ENCODE measurements at regions not wholly inside any gene's neighbourhood (a gene's known extent, or its start where the extent isn't known, plus 50 kb on each side); places are given as distances from the start of the nearest gene placed in this dataset.
A peak's percentile ranks its signal among the peaks of the same experiment; 100 is the strongest.

DNA sequence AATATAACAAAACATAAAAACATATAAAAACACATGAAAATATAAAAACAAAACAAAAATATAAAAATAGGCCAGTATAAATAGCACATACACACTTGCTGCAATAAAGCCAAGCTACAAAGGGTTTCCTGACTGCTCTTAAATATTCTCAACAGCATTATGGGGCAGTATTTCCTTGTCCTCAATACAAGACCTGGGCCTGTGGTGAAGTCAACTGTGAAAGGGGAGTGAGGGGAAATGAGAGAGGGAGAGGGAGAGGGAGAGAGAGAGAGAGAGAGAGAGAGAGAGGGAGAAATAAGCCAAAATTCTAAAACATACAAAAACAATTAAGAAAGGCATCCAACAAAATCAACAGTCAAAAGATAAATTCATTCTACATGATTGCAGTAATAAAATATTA lies 82.6 kb upstream of the NEDD4L start:
- no peak overlapping the region for H2AFZ ChIP-seq (ENCODE audit: low read depth, low read length)
- no peak overlapping the region for H2BK5ac ChIP-seq (ENCODE audit: low read depth, low read length, poor library complexity, severe bottlenecking)

DNA sequence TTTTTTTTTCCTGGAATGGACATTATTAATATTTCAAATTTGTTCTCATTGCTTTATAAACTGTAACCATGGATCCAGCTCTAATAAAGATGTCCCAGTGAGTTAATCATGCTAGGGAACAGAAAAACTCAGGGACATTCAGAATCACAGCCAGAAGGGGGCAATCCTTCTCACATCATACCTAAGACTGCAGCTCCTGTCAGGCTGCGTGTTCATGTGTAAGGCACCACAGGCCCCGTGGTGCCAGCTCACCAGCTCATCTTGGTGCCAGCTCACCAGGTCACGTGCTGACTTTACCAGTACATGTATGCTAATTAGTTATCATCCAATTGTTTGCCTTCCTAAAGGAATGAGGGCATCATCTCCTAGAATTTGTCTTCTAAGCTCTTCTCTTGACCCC lies 84.7 kb upstream of the NEDD4L start:
- WGBS, result 25% methylated on average over 2 of the region's 3 CpGs

More for the DNA sequence above, 82.6 kb upstream of the NEDD4L start:
- no peak overlapping the region for H3K9ac ChIP-seq (ENCODE audit: low read length)
- H3K9me3 ChIP-seq (ENCODE audit: control insufficient read depth, low read length), result no peaks in the 10 kb centered on the region
- H3K79me1 ChIP-seq (replicated peaks; ENCODE audit: low read length, poor library complexity, severe bottlenecking), result no peaks in the 10 kb centered on the region
- H3K4me3 ChIP-seq (ENCODE audit: insufficient read depth in 1 of 2, low read depth in 1 of 2, low read length in 2 of 2), result no peak overlapping the region
- no peak overlapping the region for H3K4me2 ChIP-seq (ENCODE audit: low read length, poor library complexity, severe bottlenecking)
- H4K8ac ChIP-seq (ENCODE audit: low read length), result no peak overlapping the region
- H3K14ac ChIP-seq (ENCODE audit: low read length in 2 of 2), result no peak overlapping the region
- H3K27ac ChIP-seq (ENCODE audit: low read length, poor library complexity, severe bottlenecking), result no peak overlapping the region
- H3K36me3 ChIP-seq (ENCODE audit: control insufficient read depth in 1 of 2, insufficient read depth in 2 of 2, low read depth in 1 of 2, low read length in 2 of 2), result no peaks in the 10 kb centered on the region
- no peaks in the 10 kb centered on the region for H3K4me1 ChIP-seq (ENCODE audit: control insufficient read depth, insufficient read depth, low read depth, low read length)
- H3K27me3 ChIP-seq (ENCODE audit: control insufficient read depth in 1 of 2, insufficient read depth in 1 of 2, low read length in 2 of 2), result peaks cover 6 to 8% of the 10 kb centered on the region in 2 experiments
- no peak overlapping the region for H2BK15ac ChIP-seq (ENCODE audit: low read depth, poor library complexity, severe bottlenecking)
- no peak overlapping the region for H3K18ac ChIP-seq (ENCODE audit: low read depth in 1 of 2, low read length in 2 of 2)
- H4K91ac ChIP-seq (ENCODE audit: low read length), result no peak overlapping the region
- no peak overlapping the region for H3K23ac ChIP-seq (ENCODE audit: low read length in 2 of 2)
- H2BK12ac ChIP-seq (ENCODE audit: low read length in 2 of 2), result no peak overlapping the region
- no peak for DNase-seq
- H3K4ac ChIP-seq (ENCODE audit: low read depth in 1 of 2, low read length in 2 of 2), result no peak overlapping the region
- H2AK5ac ChIP-seq (ENCODE audit: low read length, severe bottlenecking), result no peak overlapping the region
- no peak overlapping the region for H2BK120ac ChIP-seq (ENCODE audit: low read depth, low read length)

DNA sequence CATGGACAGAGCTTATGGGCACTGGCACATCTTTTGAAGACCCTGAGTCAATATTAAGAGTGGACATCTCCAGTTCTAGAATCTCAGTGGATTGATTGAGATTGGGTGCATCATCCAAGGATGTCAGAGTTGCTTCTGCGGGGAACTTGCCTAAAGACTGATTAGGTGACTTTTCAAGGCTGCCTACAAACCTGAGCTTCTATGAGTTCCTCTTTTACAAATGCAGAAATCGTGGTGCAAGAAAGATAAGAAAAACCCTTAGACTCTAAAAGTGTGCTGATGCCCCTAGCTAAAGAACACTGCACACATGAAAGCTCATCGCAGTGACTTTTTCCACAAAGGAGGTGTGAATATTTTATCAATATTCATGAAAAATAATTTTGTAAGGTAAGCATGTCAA lies 86.8 kb upstream of the NEDD4L start:
- Histone ChIP-seq H4K91ac (ENCODE audit: low read length) (no peak overlapping the region), H2BK5ac (ENCODE audit: low read depth, low read length, poor library complexity, severe bottlenecking) (no peak overlapping the region), H3K9me3 (ENCODE audit: control insufficient read depth, low read length) (no peaks in the 10 kb centered on the region), H2AK5ac (ENCODE audit: low read length, severe bottlenecking) (no peak overlapping the region), H3K27ac (ENCODE audit: low read length, poor library complexity, severe bottlenecking) (no peak overlapping the region), H3K27me3 (ENCODE audit: control insufficient read depth in 1 of 2, insufficient read depth in 1 of 2, low read length in 2 of 2) (peaks cover 18 to 29% of the 10 kb centered on the region in 2 experiments), H3K4me3 (ENCODE audit: insufficient read depth in 1 of 2, low read depth in 1 of 2, low read length in 2 of 2) (no peak overlapping the region), H3K79me1 (replicated peaks; ENCODE audit: low read length, poor library complexity, severe bottlenecking) (no peaks in the 10 kb centered on the region), H4K8ac (ENCODE audit: low read length) (no peak overlapping the region), H3K14ac (ENCODE audit: low read length in 2 of 2) (peak overlapping the region in 1 of 2 experiments; percentile 87), H2BK120ac (ENCODE audit: low read depth, low read length) (no peak overlapping the region), H2BK12ac (ENCODE audit: low read length in 2 of 2) (no peak overlapping the region), H3K4me2 (ENCODE audit: low read length, poor library complexity, severe bottlenecking) (no peak overlapping the region), H2BK15ac (ENCODE audit: low read depth, poor library complexity, severe bottlenecking) (no peak overlapping the region), H3K4me1 (ENCODE audit: control insufficient read depth, insufficient read depth, low read depth, low read length) (no peaks in the 10 kb centered on the region), H3K18ac (ENCODE audit: low read depth in 1 of 2, low read length in 2 of 2) (no peak overlapping the region), H3K36me3 (ENCODE audit: control insufficient read depth in 1 of 2, insufficient read depth in 2 of 2, low read depth in 1 of 2, low read length in 2 of 2) (no peaks in the 10 kb centered on the region), H2AFZ (ENCODE audit: low read depth, low read length) (no peak overlapping the region), H3K9ac (ENCODE audit: low read length) (no peak overlapping the region), H3K4ac (ENCODE audit: low read depth in 1 of 2, low read length in 2 of 2) (no peak overlapping the region), H3K23ac (ENCODE audit: low read length in 2 of 2) (no peak overlapping the region)
- WGBS, result 57% methylated on average over 2 of the region's 3 CpGs
- DNase-seq, result no peak

More for the DNA sequence above, 84.7 kb upstream of the NEDD4L start:
- no peaks in the 10 kb centered on the region for H3K4me1 ChIP-seq (ENCODE audit: control insufficient read depth, insufficient read depth, low read depth, low read length)
- no peak overlapping the region for H2BK12ac ChIP-seq (ENCODE audit: low read length in 2 of 2)
- H3K4me3 ChIP-seq (ENCODE audit: insufficient read depth in 1 of 2, low read depth in 1 of 2, low read length in 2 of 2), result no peak overlapping the region
- H2BK5ac ChIP-seq (ENCODE audit: low read depth, low read length, poor library complexity, severe bottlenecking), result no peak overlapping the region
- no peak overlapping the region for H3K14ac ChIP-seq (ENCODE audit: low read length in 2 of 2)
- no peak overlapping the region for H2BK120ac ChIP-seq (ENCODE audit: low read depth, low read length)
- H2BK15ac ChIP-seq (ENCODE audit: low read depth, poor library complexity, severe bottlenecking), result no peak overlapping the region
- H3K27ac ChIP-seq (ENCODE audit: low read length, poor library complexity, severe bottlenecking), result no peak overlapping the region
- no peaks in the 10 kb centered on the region for H3K79me1 ChIP-seq (replicated peaks; ENCODE audit: low read length, poor library complexity, severe bottlenecking)
- peaks cover 14 to 27% of the 10 kb centered on the region in 2 experiments for H3K27me3 ChIP-seq (ENCODE audit: control insufficient read depth in 1 of 2, insufficient read depth in 1 of 2, low read length in 2 of 2)
- H3K4ac ChIP-seq (ENCODE audit: low read depth in 1 of 2, low read length in 2 of 2), result no peak overlapping the region
- H4K8ac ChIP-seq (ENCODE audit: low read length), result no peak overlapping the region
- peak overlapping the region; percentile 11 for H3K9ac ChIP-seq (ENCODE audit: low read length)
- H2AK5ac ChIP-seq (ENCODE audit: low read length, severe bottlenecking), result no peak overlapping the region
- H3K23ac ChIP-seq (ENCODE audit: low read length in 2 of 2), result no peak overlapping the region
- no peak overlapping the region for H2AFZ ChIP-seq (ENCODE audit: low read depth, low read length)
- no peak overlapping the region for H3K18ac ChIP-seq (ENCODE audit: low read depth in 1 of 2, low read length in 2 of 2)
- no peaks in the 10 kb centered on the region for H3K9me3 ChIP-seq (ENCODE audit: control insufficient read depth, low read length)
- H3K36me3 ChIP-seq (ENCODE audit: control insufficient read depth in 1 of 2, insufficient read depth in 2 of 2, low read depth in 1 of 2, low read length in 2 of 2), result no peaks in the 10 kb centered on the region
- DNase-seq, result peak; percentile 33
- no peak overlapping the region for H3K4me2 ChIP-seq (ENCODE audit: low read length, poor library complexity, severe bottlenecking)
- H4K91ac ChIP-seq (ENCODE audit: low read length), result no peak overlapping the region

DNA sequence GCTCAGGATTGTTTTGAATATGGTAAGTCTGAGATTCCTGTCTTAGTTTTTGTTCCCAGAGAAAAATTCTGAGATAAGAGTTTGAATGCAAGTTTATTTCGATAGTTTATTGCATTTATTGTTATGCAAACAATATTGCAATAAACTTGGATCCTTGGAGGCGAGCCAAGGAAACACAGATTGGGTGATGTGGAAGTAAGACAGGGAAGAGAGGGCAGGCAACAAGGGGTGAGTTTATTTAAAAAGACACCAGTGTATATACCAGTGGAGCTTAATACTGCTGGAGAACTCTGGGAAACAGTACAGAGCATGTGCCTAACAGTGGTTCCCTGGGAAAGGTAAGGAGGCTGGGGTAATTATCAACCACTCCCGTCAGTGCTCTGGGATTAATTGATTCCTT lies 87.5 kb upstream of the NEDD4L start:
- Histone ChIP-seq H3K14ac (ENCODE audit: low read length in 2 of 2) (no peak overlapping the region), H3K27ac (ENCODE audit: low read length, poor library complexity, severe bottlenecking) (no peak overlapping the region)
- WGBS, result 86% methylated on average over 3 of the region's 3 CpGs

More for the DNA sequence above, 87.5 kb upstream of the NEDD4L start:
- Histone ChIP-seq H2BK15ac (ENCODE audit: low read depth, poor library complexity, severe bottlenecking) (no peak overlapping the region), H3K4me3 (ENCODE audit: insufficient read depth in 1 of 2, low read depth in 1 of 2, low read length in 2 of 2) (no peak overlapping the region), H3K4me1 (ENCODE audit: control insufficient read depth, insufficient read depth, low read depth, low read length) (no peaks in the 10 kb centered on the region), H2BK120ac (ENCODE audit: low read depth, low read length) (no peak overlapping the region), H2AK5ac (ENCODE audit: low read length, severe bottlenecking) (no peak overlapping the region), H3K79me1 (replicated peaks; ENCODE audit: low read length, poor library complexity, severe bottlenecking) (no peaks in the 10 kb centered on the region), H3K36me3 (ENCODE audit: control insufficient read depth in 1 of 2, insufficient read depth in 2 of 2, low read depth in 1 of 2, low read length in 2 of 2) (no peaks in the 10 kb centered on the region), H3K9me3 (ENCODE audit: control insufficient read depth, low read length) (no peaks in the 10 kb centered on the region), H2BK5ac (ENCODE audit: low read depth, low read length, poor library complexity, severe bottlenecking) (no peak overlapping the region), H3K9ac (ENCODE audit: low read length) (no peak overlapping the region), H4K91ac (ENCODE audit: low read length) (no peak overlapping the region), H3K4ac (ENCODE audit: low read depth in 1 of 2, low read length in 2 of 2) (no peak overlapping the region), H3K27me3 (ENCODE audit: control insufficient read depth in 1 of 2, insufficient read depth in 1 of 2, low read length in 2 of 2) (peaks cover 19 to 29% of the 10 kb centered on the region in 2 experiments), H3K23ac (ENCODE audit: low read length in 2 of 2) (no peak overlapping the region), H4K8ac (ENCODE audit: low read length) (no peak overlapping the region), H2BK12ac (ENCODE audit: low read length in 2 of 2) (no peak overlapping the region), H3K18ac (ENCODE audit: low read depth in 1 of 2, low read length in 2 of 2) (no peak overlapping the region), H2AFZ (ENCODE audit: low read depth, low read length) (no peak overlapping the region), H3K4me2 (ENCODE audit: low read length, poor library complexity, severe bottlenecking) (no peak overlapping the region)
- no peak for DNase-seq

Data from mesenchymal stem cell (in vitro differentiated cells and primary cell).